Stimulated activated CD8-positive, alpha-beta memory T cell treated with anti-CD3 and anti-CD28 coated beads, Interleukin-4, amount 100 ng/mL, for 24 hours (primary cell): ENCODE measurements at regions not wholly inside any gene's neighbourhood (a gene's known extent, or its start where the extent isn't known, plus 50 kb on each side); places are given as distances from the start of the nearest gene placed in this dataset.
"Not testable (repeated sequence)": the region's sequence is repeated elsewhere in the genome, so short reads cannot be mapped to it uniquely, and the experiment has no call there.

Source experiments
- DNase-seq: peaks from one replicate; pipeline ENCODE4 v3.0.0-alpha.2; 2020; ENCODE audit warnings: low read depth

DNA sequence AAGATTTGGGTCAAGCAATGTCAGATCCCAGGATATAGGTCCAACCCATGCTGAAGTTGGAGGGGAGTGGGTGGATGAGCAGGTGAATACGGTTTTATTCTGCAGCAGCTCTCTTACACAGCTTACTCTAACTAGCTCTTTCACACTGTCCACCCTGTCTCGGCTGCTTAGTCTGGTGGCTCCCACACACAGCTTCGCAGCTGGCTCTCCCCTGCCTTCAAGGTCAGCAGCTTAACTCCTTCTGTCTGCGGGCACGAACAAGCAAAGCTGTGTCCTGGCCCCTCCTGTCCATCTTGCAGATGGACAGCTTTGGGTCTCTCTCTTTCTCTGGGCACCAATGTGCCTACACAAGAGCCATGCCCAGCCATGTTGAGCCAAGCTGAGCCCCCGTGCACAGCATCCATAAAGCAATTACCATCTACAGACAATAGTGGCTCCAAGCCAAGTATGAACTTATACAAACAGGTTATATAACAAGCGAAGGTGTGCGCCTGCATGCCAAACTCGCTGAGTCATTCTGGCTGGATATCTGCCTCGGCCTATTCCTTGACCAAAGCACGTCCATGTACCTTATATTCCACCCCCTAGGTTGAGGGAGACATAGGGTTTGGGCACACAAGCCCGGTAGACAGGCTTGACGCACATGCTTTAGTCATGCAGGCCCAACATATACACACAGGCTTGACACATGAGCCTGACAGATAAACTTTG, 1307.8 kb upstream of the RAG2 start:
- DNase-seq = no peak

DNA sequence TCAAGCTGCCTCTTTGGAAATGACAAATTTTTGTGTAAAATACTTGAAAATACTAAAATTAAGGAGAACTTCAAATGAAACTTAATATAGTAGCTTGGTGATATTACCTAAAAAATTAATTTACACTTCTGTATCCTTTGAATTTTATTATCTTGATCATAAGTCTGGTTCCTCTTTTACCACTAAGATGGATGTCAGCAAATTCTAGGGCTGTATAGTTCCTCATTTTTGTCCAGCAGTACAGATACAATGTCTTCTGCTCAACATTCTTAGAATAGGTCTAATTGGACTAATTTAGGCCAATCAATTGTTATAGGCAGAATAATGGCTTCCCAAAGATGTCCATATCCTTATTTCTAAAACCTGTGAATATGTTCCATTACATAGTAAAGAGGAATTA, 1298.0 kb upstream of the RAG2 start:
- DNase-seq = no peak

DNA sequence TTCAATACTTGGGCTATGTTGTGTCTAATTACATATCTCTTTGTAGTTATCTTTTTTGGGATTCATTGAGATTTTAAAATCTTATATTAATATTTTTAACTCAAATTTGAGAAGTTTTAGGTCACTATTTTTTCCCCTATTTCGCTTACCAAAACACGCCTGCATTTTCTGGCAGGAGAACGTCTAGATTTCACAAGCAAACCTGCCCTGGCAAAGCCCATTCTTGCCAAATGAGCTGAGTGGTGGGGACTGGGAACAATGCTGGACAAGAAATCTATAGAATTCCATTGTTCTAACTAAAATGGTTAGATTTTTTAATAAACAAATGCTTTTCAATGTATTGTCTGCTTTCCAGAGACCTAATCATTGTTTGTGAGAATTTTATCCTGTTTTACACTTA, 1283.7 kb upstream of the RAG2 start:
- DNase-seq = no peak

DNA sequence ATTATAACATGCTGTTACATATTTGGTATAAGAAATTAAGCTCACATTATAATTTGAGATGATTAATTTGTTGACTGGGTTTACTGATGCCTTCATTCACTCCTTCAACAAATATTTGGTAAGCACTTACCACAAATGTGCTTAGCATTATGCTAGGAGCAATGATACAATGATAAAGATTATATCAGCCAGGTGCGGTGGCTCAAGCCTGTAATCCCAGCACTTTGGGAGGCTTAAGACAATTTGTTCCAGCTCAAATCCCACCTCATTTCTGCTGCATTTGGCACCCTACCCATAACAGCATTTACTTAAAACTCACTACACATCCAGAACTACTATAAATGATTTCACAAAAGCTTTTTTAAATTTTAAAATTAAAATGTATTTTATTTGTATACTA, 1263.6 kb upstream of the RAG2 start:
- DNase-seq = no peak

DNA sequence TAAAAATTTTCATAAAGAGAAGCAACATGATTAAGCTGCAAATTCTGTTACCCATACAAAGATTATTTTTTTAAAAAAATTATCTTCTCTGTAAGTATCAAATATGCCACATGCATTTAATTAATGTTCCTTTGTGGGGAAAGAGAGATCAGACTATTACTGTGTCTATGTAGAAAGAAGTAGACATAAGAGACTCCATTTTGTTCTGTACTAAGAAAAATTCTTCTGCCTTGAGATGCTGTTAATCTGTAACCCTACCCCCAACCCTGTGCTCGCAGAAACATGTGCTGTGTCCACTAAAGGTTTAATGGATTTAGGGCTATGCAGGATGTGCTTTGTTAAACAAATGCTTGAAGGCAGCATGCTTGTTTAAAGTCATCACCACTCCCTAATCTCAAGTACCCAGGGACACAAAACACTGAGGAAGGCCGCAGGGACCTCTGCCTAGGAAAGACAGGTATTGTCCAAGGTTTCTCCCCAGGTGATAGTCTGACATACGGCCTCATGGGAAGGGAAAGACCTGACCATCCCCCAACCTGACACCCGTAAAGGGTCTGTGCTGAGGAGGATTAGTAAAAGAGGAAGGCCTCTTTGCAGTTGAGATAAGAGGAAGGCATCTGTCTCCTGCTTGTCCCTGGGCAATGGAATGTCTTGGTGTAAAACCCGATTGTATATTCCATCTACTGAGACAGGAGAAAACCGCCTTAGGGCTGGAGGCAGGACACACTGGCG, 1260.9 kb upstream of the RAG2 start:
- not testable (repeated sequence) for DNase-seq

DNA sequence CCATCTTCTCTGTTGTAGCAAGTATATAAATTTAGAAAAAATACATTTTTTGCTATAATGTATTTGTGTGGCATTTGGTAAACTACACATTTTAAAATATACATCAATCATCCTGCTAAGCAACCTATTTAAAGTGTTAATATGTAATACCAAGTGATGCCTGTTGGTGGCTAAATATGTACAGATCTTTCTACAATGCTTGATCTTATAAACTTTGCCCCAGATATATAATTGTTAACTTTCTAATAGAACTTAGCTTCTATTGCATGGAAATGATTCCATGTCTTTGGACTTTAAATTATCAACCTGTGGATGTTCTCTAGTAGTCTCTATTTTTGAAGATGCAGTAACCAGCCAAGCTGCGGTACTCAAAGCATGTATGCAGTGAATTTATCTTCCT, 1260.4 kb upstream of the RAG2 start:
- no peak for DNase-seq

DNA sequence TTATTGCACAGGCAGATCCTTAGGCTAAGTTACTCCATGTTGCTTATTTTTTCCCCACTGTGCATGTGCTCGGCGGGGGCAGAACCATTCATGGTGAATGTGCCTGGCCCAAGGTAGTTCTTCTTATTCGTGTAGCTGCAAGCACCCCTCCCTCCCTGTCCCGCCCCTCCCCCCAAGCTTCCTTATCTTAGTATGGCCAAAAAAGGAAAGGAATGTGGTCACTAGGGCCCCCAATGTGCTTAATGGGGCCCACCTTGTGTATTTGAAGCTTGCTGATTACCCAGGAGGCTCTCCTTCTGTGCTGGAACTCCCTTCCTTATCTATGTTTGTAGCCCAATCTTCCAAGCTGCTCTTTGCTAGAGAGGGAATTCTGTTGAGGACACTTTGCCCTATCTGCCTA, 1259.7 kb upstream of the RAG2 start:
- DNase-seq = no peak

DNA sequence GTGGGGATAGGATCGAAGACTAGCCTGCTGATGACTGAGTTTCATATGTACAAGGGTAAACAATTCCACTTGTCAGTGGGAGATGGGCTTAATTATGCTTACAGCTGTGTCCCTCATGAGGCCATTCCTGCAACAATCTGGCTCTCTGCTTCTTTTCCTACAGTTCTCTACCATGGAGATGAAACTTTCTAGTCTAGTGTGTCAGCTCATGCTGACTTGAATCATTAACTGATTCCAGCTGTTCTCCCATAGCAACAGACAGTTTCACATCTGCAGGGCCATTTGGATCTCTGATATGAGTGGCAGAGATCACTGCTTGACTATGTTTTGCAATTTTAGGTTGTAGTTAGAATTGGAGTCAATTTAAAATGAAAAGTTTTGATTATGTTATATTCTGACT, 1251.7 kb upstream of the RAG2 start:
- DNase-seq = no peak

DNA sequence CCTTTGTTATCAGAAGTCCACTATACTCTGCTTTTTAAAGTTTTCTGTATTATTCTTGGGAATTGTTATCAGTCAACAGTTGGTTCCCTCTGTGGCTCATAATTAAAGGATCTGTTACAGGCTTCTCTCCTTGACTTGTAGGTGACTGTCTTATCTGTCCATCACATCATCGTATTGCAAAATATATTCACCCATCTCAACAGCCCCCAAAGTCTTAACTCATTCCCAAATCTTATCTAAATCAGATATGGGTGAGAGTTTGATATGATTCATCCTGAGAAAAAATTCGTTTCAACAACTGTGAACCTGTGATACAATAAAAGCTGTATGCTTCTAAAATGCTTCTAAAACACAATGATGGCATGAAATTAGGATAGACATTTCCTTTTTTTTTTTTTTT, 1245.6 kb upstream of the RAG2 start:
- DNase-seq = no peak

DNA sequence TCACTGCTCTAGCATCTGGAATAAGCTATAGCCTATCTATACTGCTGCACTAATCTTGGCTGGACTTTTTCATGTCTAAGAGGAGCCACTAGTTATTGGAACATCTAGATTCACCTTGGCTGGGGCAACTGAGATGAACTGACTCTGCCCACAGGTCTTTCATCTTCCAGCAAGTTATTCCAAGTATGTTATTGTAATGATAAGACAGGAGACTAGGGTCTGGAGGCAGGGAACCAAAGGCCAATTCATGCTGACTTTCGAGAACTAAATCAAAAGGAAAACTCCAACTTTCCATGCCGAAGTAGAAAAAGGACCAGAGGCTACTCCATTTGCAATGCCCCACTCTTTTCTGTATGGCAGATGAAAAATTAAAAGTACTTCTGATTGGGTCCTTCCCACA, 1243.0 kb upstream of the RAG2 start:
- no peak for DNase-seq

DNA sequence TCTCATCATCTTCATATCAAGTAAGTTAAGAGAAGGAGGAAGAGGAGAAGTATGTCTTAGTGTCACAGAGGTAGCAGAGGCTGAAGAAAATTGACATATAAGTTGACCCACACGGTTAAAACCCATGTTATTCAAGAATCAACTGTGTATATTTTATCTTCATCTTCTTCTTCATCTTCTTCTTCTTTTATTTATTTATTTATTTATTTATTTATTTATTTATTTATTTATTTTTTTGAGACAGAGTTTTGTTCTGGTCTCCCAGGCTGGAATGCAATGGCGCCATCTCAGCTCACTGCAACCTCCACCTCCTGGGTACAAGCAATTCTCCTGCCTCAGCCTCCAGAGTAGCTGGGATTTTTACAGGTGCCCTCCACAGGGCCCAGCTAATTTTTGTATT, 1242.3 kb upstream of the RAG2 start:
- DNase-seq = not testable (repeated sequence)

DNA sequence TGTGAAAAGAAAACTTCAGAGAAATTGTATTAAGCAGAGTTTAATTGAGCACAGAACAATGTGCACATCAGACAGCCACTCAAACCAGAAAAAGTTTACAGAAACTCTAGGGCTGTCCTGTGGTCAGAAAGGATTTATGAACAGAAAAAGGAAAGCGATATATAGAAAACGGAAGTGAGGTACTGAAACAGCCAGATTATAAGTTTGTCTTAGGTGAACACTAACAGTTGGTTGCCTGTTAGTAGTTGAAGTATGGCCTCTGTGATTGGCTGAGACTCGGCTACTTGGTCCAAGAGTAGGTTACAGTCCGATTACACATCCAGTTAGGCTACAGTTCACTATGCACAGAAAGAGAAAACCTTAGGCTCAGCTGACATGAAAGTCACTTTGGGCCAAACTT, 1232.5 kb upstream of the RAG2 start:
- no peak for DNase-seq

DNA sequence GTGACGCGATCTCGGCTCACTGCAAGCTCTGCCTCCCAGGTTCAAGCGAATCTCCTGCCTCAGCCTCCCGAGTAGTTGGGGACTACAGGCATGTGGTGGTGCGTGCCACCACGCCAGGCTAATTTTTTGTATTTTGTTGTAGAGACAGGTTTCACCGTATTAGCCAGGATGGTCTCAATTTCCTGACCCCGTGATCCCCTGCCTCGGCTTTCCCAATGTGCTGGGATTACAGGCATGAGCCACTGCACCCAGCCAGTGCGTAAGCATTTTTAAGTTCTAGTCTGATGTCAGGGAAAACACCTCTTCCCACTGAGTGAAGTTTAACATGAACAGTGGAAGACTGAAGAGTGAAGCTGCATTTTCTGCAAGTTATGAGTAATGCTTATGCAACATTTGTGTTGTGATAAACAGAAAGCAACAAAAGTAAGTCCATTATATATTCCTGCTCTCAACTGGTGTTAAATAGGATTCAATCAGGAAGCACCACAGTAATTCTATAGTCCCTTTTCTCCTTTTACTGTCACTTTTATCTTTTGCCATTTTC, 1219.8 kb upstream of the RAG2 start:
- no peak for DNase-seq

DNA sequence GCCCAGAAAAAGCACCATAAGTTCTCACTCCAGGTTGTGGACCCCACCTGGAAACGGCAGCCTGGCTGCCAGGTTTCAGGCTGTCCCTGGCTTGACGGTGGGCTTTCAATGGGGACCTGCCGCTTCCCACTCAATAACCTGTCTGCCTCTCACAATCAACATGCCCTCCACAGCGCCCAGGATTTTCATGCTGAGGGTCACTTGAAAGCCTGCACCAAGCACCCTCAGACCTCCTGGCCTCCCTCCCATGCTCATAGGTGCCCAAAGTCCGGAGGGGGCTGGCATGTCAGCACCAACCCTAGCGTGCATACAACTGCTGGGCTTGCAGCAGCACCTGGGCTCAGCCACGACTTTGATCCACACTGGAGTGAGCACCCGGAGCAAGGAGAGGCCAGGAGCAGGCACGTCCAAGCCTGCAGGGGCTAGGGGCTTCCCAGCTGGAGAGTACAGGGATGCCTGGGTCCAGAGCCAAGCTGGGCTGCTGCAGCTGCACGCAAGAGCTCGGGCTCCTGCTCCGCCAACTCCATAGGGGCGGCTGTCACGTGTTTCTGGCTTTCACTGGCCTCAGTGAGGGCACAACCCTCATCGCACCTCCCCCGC, 1214.3 kb upstream of the RAG2 start:
- no peak for DNase-seq

DNA sequence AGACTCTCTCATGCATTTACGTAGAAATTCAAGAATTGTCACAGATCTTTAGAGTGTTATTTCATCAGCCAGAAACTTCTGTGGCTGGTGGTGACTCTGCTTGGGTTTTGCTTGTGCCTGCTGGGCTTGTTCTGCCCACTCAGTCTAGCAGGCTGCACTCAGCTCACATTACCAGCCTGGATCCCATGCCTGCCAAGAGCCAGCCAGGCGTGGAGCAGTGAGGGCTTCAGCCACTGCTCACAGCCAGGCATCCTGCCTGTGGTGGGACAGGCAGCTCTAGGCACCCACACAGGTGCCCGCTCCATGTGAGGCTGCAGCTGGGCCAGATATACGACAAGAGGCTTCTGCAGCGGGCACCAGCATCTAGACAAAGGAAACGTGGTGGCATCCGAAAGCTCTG, 1213.3 kb upstream of the RAG2 start:
- DNase-seq = no peak

DNA sequence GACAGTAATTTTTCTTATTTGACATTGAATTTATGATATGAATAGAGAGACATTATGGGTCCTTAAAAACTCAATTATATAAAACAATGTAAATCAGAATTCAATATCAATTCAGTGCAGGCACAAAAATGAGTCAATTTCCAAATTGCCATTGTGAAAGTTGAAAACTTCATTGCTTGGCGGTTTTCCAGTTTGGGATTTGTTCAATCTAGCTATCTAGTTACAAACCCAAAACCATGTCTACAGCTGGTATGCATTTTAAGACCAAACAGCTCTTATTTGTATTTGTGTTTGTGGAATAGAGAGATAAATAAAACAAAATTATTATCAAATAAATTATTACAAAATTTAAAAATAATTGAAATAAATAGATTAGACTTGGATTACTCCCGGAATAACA, 1206.6 kb upstream of the RAG2 start:
- no peak for DNase-seq

DNA sequence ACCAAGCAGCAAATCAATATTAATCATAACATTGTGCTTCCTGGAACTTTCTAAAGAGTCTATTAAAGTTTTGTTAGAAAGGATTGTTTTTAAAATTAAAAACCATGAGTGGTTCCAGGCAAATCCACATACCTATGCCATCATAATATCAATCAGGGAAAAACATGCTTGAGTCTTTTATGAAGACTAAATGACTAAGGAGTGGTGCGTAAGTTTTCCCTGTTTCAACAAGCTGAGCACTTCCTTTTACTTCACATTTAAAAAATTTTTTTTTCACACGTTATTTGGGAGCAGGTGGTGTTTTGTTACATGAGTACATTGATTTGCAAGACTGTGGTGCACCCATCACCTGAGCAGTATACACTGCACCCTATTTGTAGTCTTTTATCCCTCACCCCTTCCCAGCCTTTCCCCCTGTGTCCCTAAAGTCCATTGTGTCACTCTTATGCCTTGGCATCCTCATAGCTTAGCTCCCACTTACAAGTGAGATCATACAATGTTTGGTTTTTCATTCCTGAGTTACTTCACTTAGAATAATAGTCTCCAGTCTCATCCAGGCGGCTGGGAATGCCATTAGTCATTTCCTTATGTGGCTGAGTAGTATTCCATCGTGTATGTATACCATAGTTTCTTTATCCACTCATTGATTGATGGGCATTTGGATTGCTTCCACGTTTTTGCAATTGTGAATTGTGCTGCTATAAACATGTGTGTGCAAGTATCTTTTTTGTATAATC, 1190.3 kb upstream of the RAG2 start:
- DNase-seq = no peak

DNA sequence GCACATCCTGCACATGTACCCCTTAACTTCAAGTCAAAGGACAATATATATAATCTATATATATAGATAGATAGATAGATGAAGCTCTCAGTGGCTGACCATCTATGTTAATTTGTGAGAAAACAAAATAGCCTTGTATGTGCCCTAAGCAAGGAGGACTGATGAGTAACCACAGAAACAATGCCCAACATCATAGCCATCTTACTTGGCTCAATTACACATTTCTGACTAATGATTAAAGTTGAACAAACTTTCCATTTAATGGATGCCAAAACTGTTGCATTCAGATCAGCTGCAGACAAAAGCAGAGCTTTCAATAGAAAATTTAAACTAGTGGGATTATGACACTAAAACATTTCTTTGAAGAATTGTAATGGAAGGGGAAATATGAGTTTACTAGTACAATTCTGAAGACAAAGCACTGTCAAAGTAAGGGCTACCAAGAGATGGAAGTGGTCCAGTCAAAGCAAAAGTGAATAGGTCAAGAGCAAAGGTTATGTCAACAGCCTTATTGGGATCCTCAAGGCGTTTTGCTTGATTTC, 1188.2 kb upstream of the RAG2 start:
- DNase-seq = no peak

DNA sequence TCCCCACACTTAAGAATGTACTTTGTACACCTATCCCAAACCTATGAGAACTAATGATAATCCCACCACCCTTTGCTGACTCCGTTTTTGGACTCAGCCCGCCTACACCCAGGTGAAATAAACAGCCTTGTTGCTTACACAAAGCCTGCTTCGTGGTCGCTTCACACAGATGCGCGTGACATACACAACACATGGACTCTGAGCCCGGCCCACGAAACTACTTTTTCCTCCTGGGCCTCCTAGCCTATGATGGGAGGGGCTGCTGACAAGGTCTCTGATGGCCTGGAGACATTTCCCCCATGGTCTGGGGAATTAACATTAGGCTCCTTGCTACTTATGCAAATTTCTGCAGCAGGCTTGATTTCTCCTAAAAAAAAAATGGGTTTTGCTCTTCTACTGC, 1176.4 kb upstream of the RAG2 start:
- no peak for DNase-seq

DNA sequence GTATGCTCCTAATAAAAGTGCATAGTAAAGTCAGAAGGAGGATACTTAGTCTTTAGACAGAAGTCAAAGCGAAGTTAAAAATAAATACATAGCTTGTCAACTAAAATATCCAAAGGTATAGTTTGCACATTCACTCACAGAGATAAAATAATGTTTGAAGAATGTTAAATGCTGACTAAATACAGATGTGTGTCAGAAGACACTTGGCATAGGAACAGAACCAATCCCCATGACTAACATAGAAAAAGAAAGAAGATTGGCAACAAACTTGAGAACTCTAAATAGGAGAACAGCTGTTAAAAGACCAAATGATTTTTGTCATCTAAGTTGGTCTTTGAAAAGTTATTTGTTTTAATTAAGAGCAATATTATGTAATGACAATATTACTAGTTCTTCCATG, 1172.1 kb upstream of the RAG2 start:
- DNase-seq = no peak

DNA sequence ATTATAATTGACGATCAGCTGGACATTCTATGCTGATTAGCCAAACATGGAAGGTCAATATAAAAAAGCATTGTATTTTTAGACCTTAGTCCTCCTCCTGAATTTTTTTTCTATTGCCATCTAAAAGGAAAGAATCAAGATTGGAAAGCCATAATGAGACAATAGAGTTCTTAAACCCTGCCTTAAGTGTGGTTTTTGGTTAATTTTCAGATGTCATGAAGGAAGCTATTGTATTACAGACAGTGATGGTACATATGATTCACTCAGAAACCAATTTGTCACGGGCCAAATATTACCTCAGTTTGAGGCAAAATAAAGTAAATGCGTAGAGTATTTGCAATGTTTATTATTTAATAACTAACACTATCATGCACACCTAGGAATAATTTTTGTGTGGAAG, 1164.0 kb upstream of the RAG2 start:
- no peak for DNase-seq

DNA sequence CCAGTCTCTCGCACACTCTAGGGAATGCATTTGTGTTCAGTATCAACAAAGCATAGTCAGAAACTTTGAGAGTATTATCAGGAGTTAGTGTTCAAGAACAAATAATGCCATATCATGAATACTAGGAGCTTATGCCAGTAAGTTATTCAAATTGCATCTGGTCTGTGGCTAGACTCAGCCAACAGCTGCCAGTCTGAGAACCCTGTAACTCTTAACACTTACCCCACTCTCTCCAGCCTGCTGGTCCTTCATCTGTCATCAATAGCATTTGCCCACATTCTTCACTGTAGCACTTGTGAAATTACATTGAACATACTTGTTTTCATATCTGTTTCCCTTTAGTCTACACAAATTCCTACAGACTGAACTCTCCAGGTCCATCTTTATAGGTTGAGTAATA, 1157.5 kb upstream of the RAG2 start:
- DNase-seq = no peak
